GM12873 (cell line): ENCODE measurements at regions not wholly inside any gene's neighbourhood (a gene's known extent, or its start where the extent isn't known, plus 50 kb on each side); places are given as distances from the start of the nearest gene placed in this dataset.

Experiments used
- TF ChIP-seq, protein P1 (sequence below): IDR thresholded peaks from 2 replicates; pipeline ENCODE4 v1.5.1; 2012; ENCODE audit warnings: low read depth, mild to moderate bottlenecking, moderate library complexity, low read length, control low read depth; ENCODE audit not compliant: insufficient read depth; ENCODE audit errors: missing control alignments

- TF ChIP-seq, protein P1, sequence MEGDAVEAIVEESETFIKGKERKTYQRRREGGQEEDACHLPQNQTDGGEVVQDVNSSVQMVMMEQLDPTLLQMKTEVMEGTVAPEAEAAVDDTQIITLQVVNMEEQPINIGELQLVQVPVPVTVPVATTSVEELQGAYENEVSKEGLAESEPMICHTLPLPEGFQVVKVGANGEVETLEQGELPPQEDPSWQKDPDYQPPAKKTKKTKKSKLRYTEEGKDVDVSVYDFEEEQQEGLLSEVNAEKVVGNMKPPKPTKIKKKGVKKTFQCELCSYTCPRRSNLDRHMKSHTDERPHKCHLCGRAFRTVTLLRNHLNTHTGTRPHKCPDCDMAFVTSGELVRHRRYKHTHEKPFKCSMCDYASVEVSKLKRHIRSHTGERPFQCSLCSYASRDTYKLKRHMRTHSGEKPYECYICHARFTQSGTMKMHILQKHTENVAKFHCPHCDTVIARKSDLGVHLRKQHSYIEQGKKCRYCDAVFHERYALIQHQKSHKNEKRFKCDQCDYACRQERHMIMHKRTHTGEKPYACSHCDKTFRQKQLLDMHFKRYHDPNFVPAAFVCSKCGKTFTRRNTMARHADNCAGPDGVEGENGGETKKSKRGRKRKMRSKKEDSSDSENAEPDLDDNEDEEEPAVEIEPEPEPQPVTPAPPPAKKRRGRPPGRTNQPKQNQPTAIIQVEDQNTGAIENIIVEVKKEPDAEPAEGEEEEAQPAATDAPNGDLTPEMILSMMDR, result no peak
Measured at GRCh38 chr22:48585916-48586798, 1241.5 kb downstream of the BRD1 start.

GRCh38 chr22:48584170-48584569 lies 1243.5 kb downstream of the BRD1 start:
- TF ChIP-seq, protein P1, result no peak

- TF ChIP-seq, protein P1, result no peak
Measured at GRCh38 chr22:48581796-48582469, 1245.7 kb downstream of the BRD1 start.

- TF ChIP-seq, protein P1, result no peak
Measured at GRCh38 chr22:48581205-48581766, 1246.4 kb downstream of the BRD1 start.

- TF ChIP-seq, protein P1, result no peak
Measured at GRCh38 chr22:48580481-48580970, 1247.1 kb downstream of the BRD1 start.

DNA sequence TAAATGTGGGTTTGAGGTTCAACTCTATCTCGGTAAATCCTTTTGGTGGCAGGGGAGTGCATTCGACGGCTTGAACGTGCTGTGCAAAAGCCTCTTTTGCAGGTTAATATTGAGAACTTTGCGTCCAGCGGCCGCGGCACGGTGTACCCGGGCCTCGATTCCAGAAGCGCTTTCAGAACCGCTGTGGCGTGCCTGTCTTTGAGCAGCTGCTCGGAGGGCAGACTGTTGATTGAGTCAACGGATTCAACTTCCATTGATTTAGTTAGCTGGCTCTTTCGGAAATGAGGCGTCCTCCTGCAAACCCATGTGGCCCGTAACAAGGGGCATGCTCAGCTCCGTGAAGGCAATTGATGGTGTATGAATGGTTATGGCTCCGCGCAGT lies 1247.8 kb downstream of the BRD1 start:
- TF ChIP-seq, protein P1, result no peak
